Uterus (tissue), 2 donors: ENCODE measurements at regions not wholly inside any gene's neighbourhood (a gene's known extent, or its start where the extent isn't known, plus 50 kb on each side); places are given as distances from the start of the nearest gene placed in this dataset.

Experiments used
- CTCF ChIP-seq, 4 experiments: fragments of 200-600 bp in 2 of 4; fragments of 450-650 bp in 2 of 4; sonication (generic) in 2 of 4; IDR thresholded peaks; one replicate each; pipeline ENCODE4 v1.5.1; 2016 to 2019; ENCODE audit warnings: antibody characterized with exemption in 4 of 4, mild to moderate bottlenecking in 2 of 4, moderate library complexity in 1 of 4
- POLR2A ChIP-seq, 2 donors: fragments of 450-650 bp; IDR thresholded peaks; one replicate each; pipeline ENCODE4 v1.6.1; 2016; ENCODE audit warnings: antibody characterized with exemption in 2 of 2, mild to moderate bottlenecking in 1 of 2, moderate library complexity in 1 of 2

DNA sequence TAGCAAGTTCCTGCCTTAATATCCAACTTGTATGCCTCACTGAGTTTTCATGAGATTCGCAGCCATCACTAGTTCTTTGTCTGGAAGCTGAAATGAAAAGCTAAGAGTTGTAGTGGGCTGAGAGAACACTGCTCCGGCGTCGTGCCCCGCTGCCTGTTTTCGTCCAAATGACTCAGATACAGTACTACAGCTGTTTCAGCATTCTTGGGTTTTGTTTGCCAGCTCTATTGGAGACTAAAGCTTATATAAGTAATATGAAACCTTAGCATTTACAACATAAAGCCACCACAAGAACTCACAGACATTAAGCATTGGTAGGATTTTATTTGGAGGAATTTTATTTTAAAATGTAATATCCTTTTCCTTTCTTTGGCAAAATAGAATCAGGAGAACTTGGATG is 299.7 kb downstream of the DLEU7 start:
- TF ChIP-seq CTCF (IDR thresholded peaks at IDR 0.05) (no peak), POLR2A (IDR thresholded peaks at IDR 0.05) (no peak)
